A549 (cell line): ENCODE measurements at regions not wholly inside any gene's neighbourhood (a gene's known extent, or its start where the extent isn't known, plus 50 kb on each side); places are given as distances from the start of the nearest gene placed in this dataset.
A peak's percentile ranks its signal among the peaks of the same experiment; 100 is the strongest.

Experiments used
- ATAC-seq, 2 experiments: fragments of 200-7000 bp in 1 of 2; fragments of >200 bp in 1 of 2; cut with Nextera tagmentation in 1 of 2; cut with Tn5 transposase in 1 of 2; 3 replicates each; pipeline versions ENCODE4 v1.8.0 to v1.9.1; 2018 to 2020; ENCODE audit warnings: mild to moderate bottlenecking in 1 of 2, moderate library complexity in 1 of 2
- CTCF ChIA-PET: fragments of 300-600 bp; sonication (Branson Sonifier 250); formaldehyde crosslinking; extraction: SDS; loops from one replicate; lab custom pipeline; 2021; ENCODE audit warnings: antibody characterized with exemption, inconsistent platforms; lab: Yijun Ruan, JAX
- POLR2A ChIA-PET: fragments of 350-600 bp; formaldehyde crosslinking; extraction: SDS; loops from one replicate; lab custom pipeline; 2021; ENCODE audit warnings: antibody characterized with exemption, inconsistent platforms; lab: Yijun Ruan, JAX
- DNase-seq, 2 experiments: peaks; one replicate each; pipeline versions ENCODE4 v3.0.0 to v3.0.0-alpha.2; 2011 to 2016; ENCODE audit warnings: low read depth in 1 of 2, low spot score in 1 of 2
- FAIRE-seq: peaks from 2 replicates; lab custom pipeline; 2011; peaks lifted over from hg19 to GRCh38; lab: Jason Lieb, UNC
- H3K27ac ChIP-seq, 2 experiments: fragments of >200 bp; sonication (Bioruptor Twin); formaldehyde crosslinking; 3 replicates each; pipeline ENCODE4 v1.5.1; 2016 to 2017
- H3K4me1 ChIP-seq: fragments of >200 bp; sonication (Bioruptor Twin); formaldehyde crosslinking; 3 replicates; pipeline ENCODE4 v1.6.1; 2016
- H3K4me2 ChIP-seq: fragments of >200 bp; sonication (Bioruptor Twin); formaldehyde crosslinking; 3 replicates; pipeline ENCODE4 v1.6.1; 2016
- H3K4me3 ChIP-seq: fragments of >200 bp; sonication (Bioruptor Twin); formaldehyde crosslinking; 3 replicates; pipeline ENCODE4 v1.5.1; 2016
- H3K9me3 ChIP-seq: fragments of >200 bp; sonication (Bioruptor Twin); formaldehyde crosslinking; 3 replicates; pipeline ENCODE4 v1.6.1; 2016
- BCL3 ChIP-seq: fragments of >200 bp; sonication (Bioruptor Twin); formaldehyde crosslinking; IDR thresholded peaks from 3 replicates; pipeline ENCODE4 v1.6.1; 2016
- CBX2 ChIP-seq: fragments of 200-600 bp; sonication (generic); IDR thresholded peaks from 2 replicates; pipeline ENCODE4 v1.6.1; 2016; ENCODE audit warnings: low read depth, mild to moderate bottlenecking, borderline replicate concordance
- CEBPB ChIP-seq, 2 experiments: fragments of >200 bp in 1 of 2; sonication (Bioruptor Twin) in 1 of 2; formaldehyde crosslinking in 1 of 2; IDR thresholded peaks; 2 replicates each; pipeline ENCODE4 v1.6.1; 2012 to 2016
- CHD2 ChIP-seq: fragments of 150-350 bp; IDR thresholded peaks from 2 replicates; pipeline ENCODE4 v1.6.1; 2014; ENCODE audit warnings: low read length; ENCODE audit not compliant: partially characterized antibody
- CHD4 ChIP-seq: fragments of 200-600 bp; sonication (generic); IDR thresholded peaks from 2 replicates; pipeline ENCODE4 v1.6.1; 2016; ENCODE audit warnings: antibody characterized with exemption, mild to moderate bottlenecking, borderline replicate concordance
- E2F6 ChIP-seq: IDR thresholded peaks from 2 replicates; pipeline ENCODE4 v1.6.1; 2012; ENCODE audit warnings: low read depth, borderline replicate concordance
- EHF ChIP-seq: fragments of 250-450 bp; sonication (Bioruptor Pico); IDR thresholded peaks from 2 replicates; pipeline ENCODE4 v1.5.0; 2020; ENCODE audit warnings: mild to moderate bottlenecking
- EP300 ChIP-seq, 2 experiments: fragments of >200 bp; sonication (Bioruptor Twin); formaldehyde crosslinking; IDR thresholded peaks; 2 replicates in 1 of 2; 3 replicates in 1 of 2; pipeline ENCODE4 v1.6.1; 2016 to 2017
- ESRRA ChIP-seq: fragments of 150-350 bp; IDR thresholded peaks from 2 replicates; pipeline ENCODE4 v1.6.1; 2014; ENCODE audit warnings: mild to moderate bottlenecking, low read length, borderline replicate concordance
- FOSB ChIP-seq: fragments of 250-450 bp; sonication (Bioruptor Pico); IDR thresholded peaks from 2 replicates; pipeline ENCODE4 v1.5.0; 2020; ENCODE audit warnings: mild to moderate bottlenecking, moderate library complexity
- FOSL2 ChIP-seq, 2 experiments: fragments of 450-650 bp in 1 of 2; fragments of >200 bp in 1 of 2; sonication (Bioruptor Twin) in 1 of 2; formaldehyde crosslinking; IDR thresholded peaks; 2 replicates each; pipeline versions ENCODE4 v1.5.0 to v1.6.1; 2016 to 2020; ENCODE audit warnings: mild to moderate bottlenecking in 1 of 2, moderate library complexity in 1 of 2
- GATA3 ChIP-seq: IDR thresholded peaks from 2 replicates; pipeline ENCODE4 v1.6.1; 2012; ENCODE audit warnings: borderline replicate concordance
- HDAC2 ChIP-seq: fragments of 200-600 bp; sonication (generic); IDR thresholded peaks from 2 replicates; pipeline ENCODE4 v1.6.1; 2016
- HEYL ChIP-seq: fragments of 250-450 bp; sonication (Bioruptor Pico); IDR thresholded peaks from 2 replicates; pipeline ENCODE4 v1.8.0; 2021; ENCODE audit warnings: mild to moderate bottlenecking, moderate library complexity
- HOXA7 ChIP-seq: fragments of 250-450 bp; sonication (Bioruptor Pico); IDR thresholded peaks from 2 replicates; pipeline ENCODE4 v1.5.0; 2020; ENCODE audit warnings: mild to moderate bottlenecking, moderate library complexity
- HOXB13 ChIP-seq: fragments of 250-450 bp; sonication (Bioruptor Pico); IDR thresholded peaks from 2 replicates; pipeline ENCODE4 v1.5.0; 2020; ENCODE audit warnings: low read depth, mild to moderate bottlenecking, moderate library complexity
- HOXB5 ChIP-seq: fragments of 250-450 bp; sonication (Bioruptor Pico); IDR thresholded peaks from 2 replicates; pipeline ENCODE4 v1.5.0; 2020; ENCODE audit warnings: mild to moderate bottlenecking, moderate library complexity
- JUN ChIP-seq, 2 experiments: fragments of >200 bp; sonication (Bioruptor Twin); formaldehyde crosslinking; IDR thresholded peaks; 2 replicates in 1 of 2; 3 replicates in 1 of 2; pipeline ENCODE4 v1.6.1; 2016 to 2017
- JUNB ChIP-seq: fragments of >200 bp; sonication (Bioruptor Twin); formaldehyde crosslinking; IDR thresholded peaks from 2 replicates; pipeline ENCODE4 v1.6.1; 2016
- KDM1A ChIP-seq: fragments of 200-600 bp; sonication (generic); IDR thresholded peaks from 2 replicates; pipeline ENCODE4 v1.6.1; 2016; ENCODE audit warnings: low read depth, mild to moderate bottlenecking
- MAFK ChIP-seq: fragments of 450-650 bp; IDR thresholded peaks from 2 replicates; pipeline ENCODE4 v1.6.1; 2014; ENCODE audit not compliant: partially characterized antibody
- MAX ChIP-seq: IDR thresholded peaks from 2 replicates; pipeline ENCODE4 v1.6.1; 2012
- MYC ChIP-seq: IDR thresholded peaks from 2 replicates; pipeline ENCODE4 v1.6.1; 2012; ENCODE audit warnings: mild to moderate bottlenecking, inconsistent platforms, low read length, improper control_type of control experiment, borderline replicate concordance
- NPAS2 ChIP-seq: fragments of 250-450 bp; sonication (Bioruptor Pico); IDR thresholded peaks from 2 replicates; pipeline ENCODE4 v1.8.0; 2022; ENCODE audit warnings: mild to moderate bottlenecking, moderate library complexity, borderline replicate concordance
- PHF8 ChIP-seq: fragments of 200-600 bp; sonication (generic); IDR thresholded peaks from 2 replicates; pipeline ENCODE4 v1.6.1; 2016; ENCODE audit warnings: low read depth, mild to moderate bottlenecking, antibody characterized with exemption, moderate library complexity, borderline replicate concordance
- RAD21 ChIP-seq, 2 experiments: fragments of >200 bp in 1 of 2; sonication (Bioruptor Twin) in 1 of 2; formaldehyde crosslinking in 1 of 2; IDR thresholded peaks in 1 of 2; conservative IDR thresholded peaks in 1 of 2; 2 replicates in 1 of 2; 3 replicates in 1 of 2; pipeline ENCODE4 v1.6.1; 2012 to 2018; ENCODE audit warnings: inconsistent platforms in 1 of 2
- RARB ChIP-seq: fragments of 250-450 bp; sonication (Bioruptor Pico); IDR thresholded peaks from 2 replicates; pipeline ENCODE4 v1.8.0; 2021; ENCODE audit warnings: mild to moderate bottlenecking, moderate library complexity
- RCOR1 ChIP-seq: fragments of 150-350 bp; IDR thresholded peaks from 2 replicates; pipeline ENCODE4 v1.6.1; 2014; ENCODE audit warnings: antibody characterized with exemption, low read length, low read depth
- RFX5 ChIP-seq: fragments of 450-650 bp; IDR thresholded peaks from 2 replicates; pipeline ENCODE4 v1.7.1; 2014; ENCODE audit warnings: antibody characterized with exemption, mild to moderate bottlenecking, moderate library complexity
- SMC3 ChIP-seq: fragments of >200 bp; sonication (Bioruptor Twin); formaldehyde crosslinking; IDR thresholded peaks from 3 replicates; pipeline ENCODE4 v1.6.1; 2018; ENCODE audit warnings: inconsistent platforms
- USF2 ChIP-seq: fragments of 450-650 bp; IDR thresholded peaks from 2 replicates; pipeline ENCODE4 v1.6.1; 2014; ENCODE audit warnings: antibody characterized with exemption
- ZC3H11A ChIP-seq: fragments of 450-650 bp; IDR thresholded peaks from 2 replicates; pipeline ENCODE4 v1.6.1; 2014; ENCODE audit warnings: antibody characterized with exemption, mild to moderate bottlenecking
- ZNF302 ChIP-seq: fragments of 250-450 bp; sonication (Bioruptor Pico); IDR thresholded peaks from 2 replicates; pipeline ENCODE4 v1.9.0; 2021; ENCODE audit warnings: inconsistent platforms, mild to moderate bottlenecking, moderate library complexity
- ZSCAN20 ChIP-seq: fragments of 250-450 bp; sonication (Bioruptor Pico); IDR thresholded peaks from 2 replicates; pipeline ENCODE4 v1.8.0; 2022; ENCODE audit warnings: mild to moderate bottlenecking, moderate library complexity
- WGBS: methylation state at CpG from one replicate; pipeline ENCODE4 v1.1.6; 2017; ENCODE audit errors: missing lambda C conversion rate; 5-methylcytosine and 5-hydroxymethylcytosine counted together

GRCh38 chr20:36084897-36085613 is 69.5 kb upstream of the EPB41L1 start (continued):
- TF ChIP-seq E2F6 (0 out of 2 replicates have a peak, but pooled peaks have one; percentile 7), ZC3H11A (no peak), RFX5 (0 out of 2 replicates have a peak, but pooled peaks have one; percentile 44), MAFK (peak; percentile 38), KDM1A (no peak), HDAC2 (no peak), CHD2 (no peak), ZSCAN20 (CRISPR knock-in tag) (no peak), MAX (no peak), HOXA7 (CRISPR knock-in tag) (peak; percentile 79; the same call in 1 of the 2 replicates), BCL3 (no peak), GATA3 (no peak), HOXB13 (CRISPR knock-in tag) (peak; percentile 31), EHF (CRISPR knock-in tag) (peak; percentile 16; the same call in 1 of the 2 replicates)

- ATAC-seq, result peak; percentile 90 to 93
- H3K4me3 ChIP-seq, result peak overlapping the region; percentile 18; the same call in 1 of the 3 replicates
Observed at GRCh38 chr20:36085686-36086267, 68.8 kb upstream of the EPB41L1 start.

More at GRCh38 chr20:36085686-36086267, 68.8 kb upstream of the EPB41L1 start:
- ChIA-PET POLR2A (interaction anchor here (0.7 to 2.9 kb wide), 9 partner anchors 9 to 469 kb away, joined by 3 to 18 read pairs (median 3); partner anchors contain the start of gene SCAND1), CTCF (interaction anchor here (0.6 to 1.4 kb wide), 15 partner anchors 8 to 354 kb away, joined by 3 to 14 read pairs (median 3); no protein-coding TSS in a partner anchor)
- FAIRE-seq (peak; percentile 95), DNase-seq (peak; percentile 84 to 98)
- Histone ChIP-seq H3K4me1 (peaks cover 78% of the 10 kb centered on the region), H3K9me3 (peaks cover 11% of the 10 kb centered on the region; the same call in 2 of the 3 replicates), H3K27ac (peak overlapping the region; percentile 95), H3K4me2 (peak overlapping the region; percentile 92)
- TF ChIP-seq SMC3 (peak; percentile 39; the same call in 1 of the 3 replicates), JUN (IDR thresholded peaks at IDR 0.05) (peak; percentile 67 to 83; a peak in 4 of 5 replicates), JUNB (peak; percentile 66), USF2 (no peak), FOSB (peak; percentile 83; the same call in 1 of the 2 replicates), CHD4 (no peak), RAD21 (conservative IDR thresholded peaks at IDR 0.05 in 1 of 2, IDR thresholded peaks at IDR 0.05 in 1 of 2) (peak; percentile 23 to 24; a peak in 2 of 5 replicates), HOXB13 (CRISPR knock-in tag) (peak; percentile 72; the same call in 1 of the 2 replicates), PHF8 (no peak), E2F6 (0 out of 2 replicates have a peak, but pooled peaks have one; percentile 39), EP300 (IDR thresholded peaks at IDR 0.05) (peak in 1 of 2 experiments; percentile 50; a peak in 2 of 5 replicates), NPAS2 (CRISPR knock-in tag) (no peak), GATA3 (peak; percentile 78; the same call in 1 of the 2 replicates), CBX2 (no peak), FOSL2 (IDR thresholded peaks at IDR 0.05) (peak; percentile 74), FOSL2 (CRISPR knock-in tag; IDR thresholded peaks at IDR 0.05) (peak; percentile 97), HOXA7 (CRISPR knock-in tag) (peak; percentile 80), RARB (CRISPR knock-in tag) (peak; percentile 83; the same call in 1 of the 2 replicates), HOXB5 (CRISPR knock-in tag) (no peak), MYC (no peak), ZNF302 (CRISPR knock-in tag) (no peak), ESRRA (peak; percentile 76; the same call in 1 of the 2 replicates), MAX (peak; percentile 71; the same call in 1 of the 2 replicates), HEYL (CRISPR knock-in tag) (no peak), CEBPB (IDR thresholded peaks at IDR 0.05) (peak in 1 of 2 experiments; percentile 44; a peak in 1 of 4 replicates), RCOR1 (no peak)
- WGBS, result 0% methylated on average over 3 of the region's 3 CpGs
